ENCODE measurements at regions not wholly inside any gene's neighbourhood (a gene's known extent, or its start where the extent isn't known, plus 50 kb on each side); places are given as distances from the start of the nearest gene placed in this dataset.

DNA sequence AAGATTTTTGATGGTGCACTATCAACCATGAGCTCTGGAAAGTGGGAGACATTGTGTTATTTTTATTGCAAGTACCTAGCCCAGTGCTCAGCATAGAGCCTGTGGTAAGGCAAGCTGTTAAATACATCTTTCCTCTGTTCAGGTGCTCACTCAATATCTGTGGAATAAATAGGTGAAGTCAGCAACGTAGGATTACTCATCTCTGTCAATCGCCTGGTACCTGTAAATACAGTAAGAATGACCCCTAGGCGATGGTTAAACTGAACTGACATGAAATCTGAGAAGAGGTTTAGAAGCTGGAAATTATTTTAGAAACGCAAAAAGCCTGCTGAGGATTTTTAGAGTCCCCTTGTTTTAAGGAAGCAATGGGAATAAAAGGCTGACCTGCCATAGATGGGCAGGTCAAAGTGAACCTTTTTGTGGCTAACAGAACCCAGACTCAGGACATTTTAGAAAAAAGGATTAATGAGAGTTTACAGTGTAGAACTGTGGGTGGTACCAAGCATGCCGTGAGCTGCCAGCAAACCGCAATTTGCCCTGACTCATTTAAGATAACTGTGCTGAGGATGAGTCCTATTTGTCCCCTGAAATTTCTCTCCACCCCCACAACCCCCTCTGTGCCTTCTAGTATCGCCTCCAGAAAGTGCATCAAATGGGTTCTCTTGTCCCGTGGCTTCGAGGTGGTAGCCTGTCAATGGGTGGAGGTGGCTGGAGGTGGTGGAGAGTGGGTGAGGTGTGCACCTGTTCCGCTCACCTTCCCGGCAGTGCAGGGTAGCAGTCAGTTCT lies 375.1 kb downstream of the MED10 start:
- no peak overlapping the region for H3K4me3 ChIP-seq (ENCODE audit: low read length)
- H3K36me3 Mint-ChIP-seq (ENCODE audit: low read depth), result no peaks in the 10 kb centered on the region
- H3K36me3 ChIP-seq (ENCODE audit: control insufficient read depth, insufficient read depth, low read length), result no peaks in the 10 kb centered on the region
- H3K9me3 ChIP-seq (ENCODE audit: control insufficient read depth, low read length), result no peaks in the 10 kb centered on the region
- TF ChIP-seq, protein P1, sequence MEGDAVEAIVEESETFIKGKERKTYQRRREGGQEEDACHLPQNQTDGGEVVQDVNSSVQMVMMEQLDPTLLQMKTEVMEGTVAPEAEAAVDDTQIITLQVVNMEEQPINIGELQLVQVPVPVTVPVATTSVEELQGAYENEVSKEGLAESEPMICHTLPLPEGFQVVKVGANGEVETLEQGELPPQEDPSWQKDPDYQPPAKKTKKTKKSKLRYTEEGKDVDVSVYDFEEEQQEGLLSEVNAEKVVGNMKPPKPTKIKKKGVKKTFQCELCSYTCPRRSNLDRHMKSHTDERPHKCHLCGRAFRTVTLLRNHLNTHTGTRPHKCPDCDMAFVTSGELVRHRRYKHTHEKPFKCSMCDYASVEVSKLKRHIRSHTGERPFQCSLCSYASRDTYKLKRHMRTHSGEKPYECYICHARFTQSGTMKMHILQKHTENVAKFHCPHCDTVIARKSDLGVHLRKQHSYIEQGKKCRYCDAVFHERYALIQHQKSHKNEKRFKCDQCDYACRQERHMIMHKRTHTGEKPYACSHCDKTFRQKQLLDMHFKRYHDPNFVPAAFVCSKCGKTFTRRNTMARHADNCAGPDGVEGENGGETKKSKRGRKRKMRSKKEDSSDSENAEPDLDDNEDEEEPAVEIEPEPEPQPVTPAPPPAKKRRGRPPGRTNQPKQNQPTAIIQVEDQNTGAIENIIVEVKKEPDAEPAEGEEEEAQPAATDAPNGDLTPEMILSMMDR (conservative IDR thresholded peaks at IDR 0.05), result no peak
- no peak overlapping the region for H3K27ac Mint-ChIP-seq
- no peaks in the 10 kb centered on the region for H3K9me3 Mint-ChIP-seq
- no peak overlapping the region for H3K9ac ChIP-seq (ENCODE audit: extremely low read depth, low read length, poor library complexity, severe bottlenecking)
- no peak overlapping the region for H3K4me3 Mint-ChIP-seq
- DNase-seq, result no peak
- no peaks in the 10 kb centered on the region for H3K4me1 Mint-ChIP-seq
- WGBS, 2 experiments (ENCODE audit: insufficient coverage in 1 of 2, insufficient read length in 1 of 2), result 87 to 98% methylated on average over 4 to 11 of the region's 11 CpGs
- H3K27ac ChIP-seq (ENCODE audit: low read depth, low read length), result no peak overlapping the region
- H3K27me3 ChIP-seq (ENCODE audit: control insufficient read depth, insufficient read depth, low read length, poor library complexity, severe bottlenecking), result no peaks in the 10 kb centered on the region
- H3K4me1 ChIP-seq (ENCODE audit: control insufficient read depth, insufficient read depth, low read length), result no peaks in the 10 kb centered on the region
- H3K27me3 Mint-ChIP-seq (ENCODE audit: insufficient read depth), result peaks cover 5% of the 10 kb centered on the region

DNA sequence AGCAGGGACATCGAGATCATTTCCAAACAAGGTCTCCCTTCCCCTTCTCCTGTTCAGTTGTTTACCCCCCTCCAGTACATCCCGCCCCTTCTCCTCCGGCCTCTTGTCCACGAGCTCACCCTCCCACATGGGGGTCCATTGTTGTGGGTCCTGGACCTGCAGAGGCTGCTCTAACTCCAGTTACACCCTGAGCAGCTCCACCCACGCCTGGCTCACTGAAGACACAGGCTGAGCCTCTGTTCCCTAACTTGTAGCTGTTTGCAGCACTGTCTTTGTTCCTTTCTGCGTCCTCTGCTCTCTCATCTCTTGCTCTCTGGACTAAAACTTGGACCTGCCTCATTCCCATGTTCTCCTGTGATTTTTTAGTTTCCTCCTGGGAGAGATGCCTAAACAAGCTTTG lies 377.5 kb downstream of the MED10 start:
- peaks cover 4% of the 10 kb centered on the region for H3K9me3 ChIP-seq (ENCODE audit: control insufficient read depth, low read length)
- no peaks in the 10 kb centered on the region for H3K36me3 Mint-ChIP-seq (ENCODE audit: low read depth)
- no peak overlapping the region for H3K9ac ChIP-seq (ENCODE audit: extremely low read depth, low read length, poor library complexity, severe bottlenecking)
- H3K4me1 ChIP-seq (ENCODE audit: control insufficient read depth, insufficient read depth, low read length), result no peaks in the 10 kb centered on the region
- H3K36me3 ChIP-seq (ENCODE audit: control insufficient read depth, insufficient read depth, low read length), result no peaks in the 10 kb centered on the region
- no peak overlapping the region for H3K4me3 Mint-ChIP-seq
- H3K4me3 ChIP-seq (ENCODE audit: low read length), result no peak overlapping the region
- no peaks in the 10 kb centered on the region for H3K4me1 Mint-ChIP-seq
- no peaks in the 10 kb centered on the region for H3K27me3 ChIP-seq (ENCODE audit: control insufficient read depth, insufficient read depth, low read length, poor library complexity, severe bottlenecking)
- WGBS, 2 experiments (ENCODE audit: insufficient coverage in 1 of 2, insufficient read length in 1 of 2), result 71 to 72% methylated on average over 2 to 6 of the region's 6 CpGs
- H3K27me3 Mint-ChIP-seq (ENCODE audit: insufficient read depth), result peaks cover 6% of the 10 kb centered on the region
- TF ChIP-seq, protein P1 (conservative IDR thresholded peaks at IDR 0.05), result no peak
- no peak overlapping the region for H3K27ac ChIP-seq (ENCODE audit: low read depth, low read length)
- H3K27ac Mint-ChIP-seq, result no peak overlapping the region
- peaks cover 2% of the 10 kb centered on the region for H3K9me3 Mint-ChIP-seq
- no peak for DNase-seq

DNA sequence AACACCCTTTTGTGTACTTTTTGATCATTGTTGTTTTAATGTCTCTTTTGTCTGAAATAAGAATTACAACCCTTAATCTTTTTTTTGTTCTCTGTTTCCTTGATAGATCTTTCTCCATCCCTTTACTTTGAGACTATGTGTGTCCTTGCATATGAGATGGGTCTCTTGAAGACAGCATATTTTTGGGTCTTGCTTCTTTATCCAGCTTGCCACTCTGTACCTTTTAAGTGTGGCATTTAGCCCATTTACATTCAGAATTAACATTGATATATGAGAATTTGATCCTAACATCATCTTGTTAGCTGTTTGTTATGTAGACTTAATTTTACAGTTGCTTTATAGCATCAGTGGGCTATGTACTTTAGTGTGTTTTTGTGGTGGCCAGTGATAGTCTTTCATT lies 382.5 kb downstream of the MED10 start:
- peaks cover 6% of the 10 kb centered on the region for H3K27me3 Mint-ChIP-seq (ENCODE audit: insufficient read depth)
- Histone ChIP-seq H3K36me3 (ENCODE audit: control insufficient read depth, insufficient read depth, low read length) (no peaks in the 10 kb centered on the region), H3K4me3 (ENCODE audit: low read length) (no peak overlapping the region), H3K9ac (ENCODE audit: extremely low read depth, low read length, poor library complexity, severe bottlenecking) (no peak overlapping the region), H3K4me1 (ENCODE audit: control insufficient read depth, insufficient read depth, low read length) (no peaks in the 10 kb centered on the region), H3K27ac (ENCODE audit: low read depth, low read length) (no peak overlapping the region), H3K9me3 (ENCODE audit: control insufficient read depth, low read length) (peaks cover 5% of the 10 kb centered on the region), H3K27me3 (ENCODE audit: control insufficient read depth, insufficient read depth, low read length, poor library complexity, severe bottlenecking) (no peaks in the 10 kb centered on the region)
- DNase-seq, result no peak
- H3K9me3 Mint-ChIP-seq, result peaks cover 30% of the 10 kb centered on the region
- H3K4me3 Mint-ChIP-seq, result no peak overlapping the region
- TF ChIP-seq, protein P1 (conservative IDR thresholded peaks at IDR 0.05), result no peak
- no peak overlapping the region for H3K27ac Mint-ChIP-seq
- no peaks in the 10 kb centered on the region for H3K4me1 Mint-ChIP-seq
- no peaks in the 10 kb centered on the region for H3K36me3 Mint-ChIP-seq (ENCODE audit: low read depth)
